ENCODE measurements at regions not wholly inside any gene's neighbourhood (a gene's known extent, or its start where the extent isn't known, plus 50 kb on each side); places are given as distances from the start of the nearest gene placed in this dataset.

DNA sequence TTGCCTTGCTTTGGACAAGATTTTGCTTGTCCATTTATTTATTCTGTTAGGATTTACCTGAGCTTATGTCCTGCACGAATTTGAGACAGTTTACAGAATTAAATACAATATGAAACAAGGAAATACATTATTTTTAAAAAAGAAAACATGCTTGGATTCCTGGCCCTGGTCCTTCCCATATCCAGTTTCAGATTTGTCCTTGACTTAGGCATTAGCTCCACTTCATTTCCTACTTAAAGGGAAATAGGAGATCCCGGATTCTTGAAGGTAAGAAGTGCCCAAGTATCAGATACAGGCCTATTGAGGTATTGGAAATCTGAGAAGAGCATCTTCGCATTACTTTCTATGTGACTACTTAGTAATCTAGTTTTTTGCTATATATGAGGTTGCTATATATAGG lies 672.0 kb downstream of the SI start:
- TF ChIP-seq, protein P1, sequence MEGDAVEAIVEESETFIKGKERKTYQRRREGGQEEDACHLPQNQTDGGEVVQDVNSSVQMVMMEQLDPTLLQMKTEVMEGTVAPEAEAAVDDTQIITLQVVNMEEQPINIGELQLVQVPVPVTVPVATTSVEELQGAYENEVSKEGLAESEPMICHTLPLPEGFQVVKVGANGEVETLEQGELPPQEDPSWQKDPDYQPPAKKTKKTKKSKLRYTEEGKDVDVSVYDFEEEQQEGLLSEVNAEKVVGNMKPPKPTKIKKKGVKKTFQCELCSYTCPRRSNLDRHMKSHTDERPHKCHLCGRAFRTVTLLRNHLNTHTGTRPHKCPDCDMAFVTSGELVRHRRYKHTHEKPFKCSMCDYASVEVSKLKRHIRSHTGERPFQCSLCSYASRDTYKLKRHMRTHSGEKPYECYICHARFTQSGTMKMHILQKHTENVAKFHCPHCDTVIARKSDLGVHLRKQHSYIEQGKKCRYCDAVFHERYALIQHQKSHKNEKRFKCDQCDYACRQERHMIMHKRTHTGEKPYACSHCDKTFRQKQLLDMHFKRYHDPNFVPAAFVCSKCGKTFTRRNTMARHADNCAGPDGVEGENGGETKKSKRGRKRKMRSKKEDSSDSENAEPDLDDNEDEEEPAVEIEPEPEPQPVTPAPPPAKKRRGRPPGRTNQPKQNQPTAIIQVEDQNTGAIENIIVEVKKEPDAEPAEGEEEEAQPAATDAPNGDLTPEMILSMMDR (IDR thresholded peaks at IDR 0.05 in 4 of 5, conservative IDR thresholded peaks at IDR 0.05 in 1 of 5), result no peak
- no peak for TF ChIP-seq POLR2A (IDR thresholded peaks at IDR 0.05)

Data from gastrocnemius medialis (tissue), 4 donors.